ENCODE measurements at regions not wholly inside any gene's neighbourhood (a gene's known extent, or its start where the extent isn't known, plus 50 kb on each side); places are given as distances from the start of the nearest gene placed in this dataset.
"Not testable (repeated sequence)": the region's sequence is repeated elsewhere in the genome, so short reads cannot be mapped to it uniquely, and the experiment has no call there.

DNA sequence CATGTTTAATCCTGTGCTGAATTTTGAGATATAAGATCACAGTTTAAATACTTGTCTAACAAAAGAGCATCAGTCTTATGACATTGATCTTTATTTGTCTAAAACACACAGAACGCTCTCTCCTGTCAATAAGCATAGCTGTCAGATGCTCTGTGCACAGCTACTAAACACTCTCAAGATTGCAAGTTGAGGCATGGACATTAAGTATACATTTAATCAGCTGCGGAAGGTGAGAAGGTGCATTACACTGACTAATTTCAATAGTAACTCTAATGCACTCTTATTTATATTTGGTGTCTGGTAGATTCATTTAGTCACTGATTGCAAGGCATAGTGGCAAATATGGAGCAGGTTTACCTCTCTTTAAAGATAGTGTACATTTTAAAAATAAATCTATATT, 580.3 kb upstream of the NRP1 start:
- H3K4me1 ChIP-seq (ENCODE audit: insufficient read depth, low read length, poor library complexity, severe bottlenecking) = peaks cover 22% of the 10 kb centered on the region
- CTCF ChIA-PET = no interaction called here
- no peaks in the 10 kb centered on the region for H3K36me3 ChIP-seq (ENCODE audit: insufficient read depth, low read length, poor library complexity, severe bottlenecking)
- POLR2A ChIA-PET (ENCODE audit: low non-redundant PET) = no interaction called here
- no peaks in the 10 kb centered on the region for H3K9me3 ChIP-seq (ENCODE audit: low read depth, low read length, poor library complexity, severe bottlenecking)
- intact Hi-C loops (cut with micrococcal nuclease; ENCODE audit: unreplicated experiment) = no loop called here
- H3K27me3 ChIP-seq (replicated peaks; ENCODE audit: insufficient read depth, low read depth, low read length, poor library complexity) = no peaks in the 10 kb centered on the region
- no peak overlapping the region for H3K4me3 ChIP-seq (ENCODE audit: low read depth, low read length, poor library complexity, severe bottlenecking)
- no peak overlapping the region for H3K27ac ChIP-seq (ENCODE audit: low read depth, low read length, poor library complexity, severe bottlenecking)
- no peak for TF ChIP-seq EZH2 (IDR thresholded peaks at IDR 0.05; ENCODE audit: borderline replicate concordance, low read depth, low read length, poor library complexity, severe bottlenecking)
- no peak for DNase-seq (ENCODE audit: low spot score)
- no TSS peak for BruUV-seq (replicated peaks)

GRCh38 chr10:33913194-33913593, 578.7 kb upstream of the NRP1 start:
- intact Hi-C loops (cut with micrococcal nuclease; ENCODE audit: unreplicated experiment) = no loop called here
- TF ChIP-seq EZH2 (IDR thresholded peaks at IDR 0.05; ENCODE audit: borderline replicate concordance, low read depth, low read length, poor library complexity, severe bottlenecking) = no peak
- TF ChIP-seq, protein P1, sequence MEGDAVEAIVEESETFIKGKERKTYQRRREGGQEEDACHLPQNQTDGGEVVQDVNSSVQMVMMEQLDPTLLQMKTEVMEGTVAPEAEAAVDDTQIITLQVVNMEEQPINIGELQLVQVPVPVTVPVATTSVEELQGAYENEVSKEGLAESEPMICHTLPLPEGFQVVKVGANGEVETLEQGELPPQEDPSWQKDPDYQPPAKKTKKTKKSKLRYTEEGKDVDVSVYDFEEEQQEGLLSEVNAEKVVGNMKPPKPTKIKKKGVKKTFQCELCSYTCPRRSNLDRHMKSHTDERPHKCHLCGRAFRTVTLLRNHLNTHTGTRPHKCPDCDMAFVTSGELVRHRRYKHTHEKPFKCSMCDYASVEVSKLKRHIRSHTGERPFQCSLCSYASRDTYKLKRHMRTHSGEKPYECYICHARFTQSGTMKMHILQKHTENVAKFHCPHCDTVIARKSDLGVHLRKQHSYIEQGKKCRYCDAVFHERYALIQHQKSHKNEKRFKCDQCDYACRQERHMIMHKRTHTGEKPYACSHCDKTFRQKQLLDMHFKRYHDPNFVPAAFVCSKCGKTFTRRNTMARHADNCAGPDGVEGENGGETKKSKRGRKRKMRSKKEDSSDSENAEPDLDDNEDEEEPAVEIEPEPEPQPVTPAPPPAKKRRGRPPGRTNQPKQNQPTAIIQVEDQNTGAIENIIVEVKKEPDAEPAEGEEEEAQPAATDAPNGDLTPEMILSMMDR (conservative IDR thresholded peaks at IDR 0.05; ENCODE audit: low read depth, low read length) = no peak
- Histone ChIP-seq H3K4me3 (ENCODE audit: low read depth, low read length, poor library complexity, severe bottlenecking) (no peak overlapping the region), H3K9me3 (ENCODE audit: low read depth, low read length, poor library complexity, severe bottlenecking) (no peaks in the 10 kb centered on the region), H3K36me3 (ENCODE audit: insufficient read depth, low read length, poor library complexity, severe bottlenecking) (no peaks in the 10 kb centered on the region), H3K27ac (ENCODE audit: low read depth, low read length, poor library complexity, severe bottlenecking) (no peak overlapping the region), H3K27me3 (replicated peaks; ENCODE audit: insufficient read depth, low read depth, low read length, poor library complexity) (no peaks in the 10 kb centered on the region), H3K4me1 (ENCODE audit: insufficient read depth, low read length, poor library complexity, severe bottlenecking) (peaks cover 25% of the 10 kb centered on the region)
- CTCF ChIA-PET = no interaction called here
- DNase-seq (ENCODE audit: low spot score) = no peak
- no TSS peak for BruUV-seq (replicated peaks)
- POLR2A ChIA-PET (ENCODE audit: low non-redundant PET) = no interaction called here

- POLR2A ChIA-PET (ENCODE audit: low non-redundant PET); intact Hi-C loops (cut with micrococcal nuclease; ENCODE audit: unreplicated experiment); DNase-seq (ENCODE audit: low spot score); H3K9me3 ChIP-seq (ENCODE audit: low read depth, low read length, poor library complexity, severe bottlenecking); H3K36me3 ChIP-seq (ENCODE audit: insufficient read depth, low read length, poor library complexity, severe bottlenecking); H3K27ac ChIP-seq (ENCODE audit: low read depth, low read length, poor library complexity, severe bottlenecking); H3K4me3 ChIP-seq (ENCODE audit: low read depth, low read length, poor library complexity, severe bottlenecking); H3K27me3 ChIP-seq (replicated peaks; ENCODE audit: insufficient read depth, low read depth, low read length, poor library complexity); CTCF ChIA-PET; BruUV-seq (replicated peaks): not testable (repeated sequence)
- H3K4me1 ChIP-seq (ENCODE audit: insufficient read depth, low read length, poor library complexity, severe bottlenecking) = peaks cover 12% of the 10 kb centered on the region
Observed at GRCh38 chr10:33909476-33909875, 575.0 kb upstream of the NRP1 start.

- Histone ChIP-seq H3K27me3 (replicated peaks; ENCODE audit: insufficient read depth, low read depth, low read length, poor library complexity) (no peaks in the 10 kb centered on the region), H3K36me3 (ENCODE audit: insufficient read depth, low read length, poor library complexity, severe bottlenecking) (no peaks in the 10 kb centered on the region), H3K4me3 (ENCODE audit: low read depth, low read length, poor library complexity, severe bottlenecking) (no peak overlapping the region), H3K27ac (ENCODE audit: low read depth, low read length, poor library complexity, severe bottlenecking) (no peak overlapping the region), H3K9me3 (ENCODE audit: low read depth, low read length, poor library complexity, severe bottlenecking) (no peaks in the 10 kb centered on the region), H3K4me1 (ENCODE audit: insufficient read depth, low read length, poor library complexity, severe bottlenecking) (peaks cover 12% of the 10 kb centered on the region)
- ChIA-PET POLR2A (ENCODE audit: low non-redundant PET) (no interaction called here), CTCF (no interaction called here)
- TF ChIP-seq, protein P1 (conservative IDR thresholded peaks at IDR 0.05; ENCODE audit: low read depth, low read length) = no peak
- TF ChIP-seq EZH2 (IDR thresholded peaks at IDR 0.05; ENCODE audit: borderline replicate concordance, low read depth, low read length, poor library complexity, severe bottlenecking) = no peak
- intact Hi-C loops (cut with micrococcal nuclease; ENCODE audit: unreplicated experiment) = no loop called here
- peak; percentile 17 for DNase-seq (ENCODE audit: low spot score)
- no TSS peak for BruUV-seq (replicated peaks)
Observed at GRCh38 chr10:33901166-33901565, 566.7 kb upstream of the NRP1 start.
